GM12891 (cell line): ENCODE measurements at regions not wholly inside any gene's neighbourhood (a gene's known extent, or its start where the extent isn't known, plus 50 kb on each side); places are given as distances from the start of the nearest gene placed in this dataset.
"Not testable (repeated sequence)": the region's sequence is repeated elsewhere in the genome, so short reads cannot be mapped to it uniquely, and the experiment has no call there.

Experiments
- DNase-seq: peaks from one replicate; pipeline ENCODE4 v3.0.0; 2011; ENCODE audit warnings: low spot score; ENCODE audit not compliant: insufficient read length
- FAIRE-seq: peaks from 2 replicates; lab custom pipeline; 2011; peaks lifted over from hg19 to GRCh38; lab: Jason Lieb, UNC
- PAX5 ChIP-seq: IDR thresholded peaks from 2 replicates; pipeline ENCODE4 v1.6.1; 2011; ENCODE audit warnings: low read length, moderate library complexity, mild to moderate bottlenecking; ENCODE audit not compliant: insufficient read depth, severe bottlenecking
- POLR2A ChIP-seq: IDR thresholded peaks from 2 replicates; pipeline ENCODE4 v1.6.1; 2011; ENCODE audit warnings: low read depth, low read length, control low read depth
- POLR2AphosphoS5 ChIP-seq: IDR thresholded peaks from 2 replicates; pipeline ENCODE4 v1.6.1; 2011; ENCODE audit warnings: low read depth, low read length, control low read depth
- POU2F2 ChIP-seq: IDR thresholded peaks from 2 replicates; pipeline ENCODE4 v1.6.1; 2011; ENCODE audit warnings: low read depth, mild to moderate bottlenecking, control low read depth, low read length, moderate library complexity
- SPI1 ChIP-seq: IDR thresholded peaks from 2 replicates; pipeline ENCODE4 v1.6.1; 2011; ENCODE audit warnings: low read depth, low read length, control low read depth
- TAF1 ChIP-seq: IDR thresholded peaks from 2 replicates; pipeline ENCODE4 v1.6.1; 2011; ENCODE audit warnings: low read depth, low read length, control low read depth

DNA sequence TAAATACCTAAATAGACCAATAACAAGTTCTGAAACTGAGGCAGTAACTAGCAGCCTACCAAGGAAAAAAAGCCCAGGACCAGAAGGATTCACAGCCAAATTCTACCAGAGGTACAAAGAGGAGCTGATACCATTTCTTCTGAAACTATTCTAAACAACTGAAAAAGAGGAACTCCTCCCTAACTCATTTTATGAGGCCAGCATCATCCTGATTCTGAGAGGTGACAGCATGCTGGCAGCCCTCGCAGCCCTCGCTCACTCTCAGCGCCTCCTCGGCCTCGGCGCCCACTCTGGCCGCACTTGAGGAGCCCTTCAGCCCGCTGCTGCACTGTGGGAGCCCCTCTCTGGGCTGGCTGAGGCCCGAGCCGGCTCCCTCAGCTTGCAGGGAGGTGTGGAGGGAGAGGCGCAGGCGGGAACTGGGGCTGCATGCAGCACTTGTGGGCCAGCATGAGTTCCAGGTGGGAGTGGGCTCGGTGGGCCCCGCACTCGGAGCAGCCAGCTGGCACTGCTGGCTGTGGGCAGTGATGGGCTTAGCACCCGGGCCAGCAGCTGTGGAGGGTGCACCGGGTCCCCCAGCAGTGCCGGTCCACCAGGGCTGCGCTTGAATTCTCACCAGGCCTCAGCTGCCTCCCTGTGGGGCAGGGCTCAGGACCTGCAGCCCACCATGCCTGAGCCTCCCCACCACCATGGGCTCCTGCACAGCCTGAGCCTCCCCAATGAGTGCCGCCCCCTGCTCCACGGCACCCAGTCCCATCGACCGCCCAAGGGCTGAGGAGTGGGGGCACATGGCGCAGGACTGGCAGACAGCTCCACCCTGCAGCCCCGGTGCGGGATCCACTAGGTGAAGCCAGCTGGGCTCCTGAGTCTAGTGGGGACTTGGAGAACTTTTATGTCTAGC, 263.5 kb upstream of the CRIM1 start:
- FAIRE-seq, DNase-seq: not testable (repeated sequence)
- TF ChIP-seq SPI1 = peak; percentile 38

- TF ChIP-seq PAX5 (no peak), POU2F2 (no peak), SPI1 (no peak), TAF1 (no peak), POLR2AphosphoS5 (no peak), POLR2A (no peak)
- FAIRE-seq = no peak
- no peak for DNase-seq
These were observed 266.8 kb upstream of the CRIM1 start for GRCh38 chr2:36088716-36089328.

DNA sequence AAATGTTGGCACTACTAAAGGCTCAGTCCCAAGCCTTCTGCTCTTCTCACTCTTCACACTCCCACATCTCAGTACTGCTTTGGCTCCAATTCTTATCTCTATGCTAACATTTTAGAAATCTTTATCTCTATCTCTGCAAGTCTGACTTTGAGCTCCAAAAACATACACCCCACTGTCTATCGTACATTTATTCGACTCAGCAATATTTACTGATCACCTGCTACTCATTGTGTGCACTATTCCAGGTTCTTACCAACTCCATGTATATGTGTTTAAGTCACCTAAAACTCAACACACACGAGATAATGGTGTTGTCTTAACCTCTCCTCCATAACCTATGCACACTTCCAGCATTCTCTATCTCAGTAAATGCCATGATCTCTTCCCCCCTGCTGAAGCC, 268.2 kb upstream of the CRIM1 start:
- TF ChIP-seq SPI1 = no peak
- DNase-seq (no peak), FAIRE-seq (no peak)

- FAIRE-seq = no peak
- no peak for DNase-seq
These were observed 275.8 kb upstream of the CRIM1 start for GRCh38 chr2:36079793-36080192.

GRCh38 chr2:36074008-36074407, 281.6 kb upstream of the CRIM1 start:
- TF ChIP-seq PAX5 (no peak), SPI1 (no peak), TAF1 (no peak), POLR2AphosphoS5 (no peak), POU2F2 (no peak), POLR2A (no peak)
- FAIRE-seq = no peak
- DNase-seq = no peak

More at GRCh38 chr2:36079793-36080192, 275.8 kb upstream of the CRIM1 start:
- TF ChIP-seq POLR2AphosphoS5 (no peak), SPI1 (no peak), TAF1 (no peak), PAX5 (no peak), POLR2A (no peak), POU2F2 (no peak)

DNA sequence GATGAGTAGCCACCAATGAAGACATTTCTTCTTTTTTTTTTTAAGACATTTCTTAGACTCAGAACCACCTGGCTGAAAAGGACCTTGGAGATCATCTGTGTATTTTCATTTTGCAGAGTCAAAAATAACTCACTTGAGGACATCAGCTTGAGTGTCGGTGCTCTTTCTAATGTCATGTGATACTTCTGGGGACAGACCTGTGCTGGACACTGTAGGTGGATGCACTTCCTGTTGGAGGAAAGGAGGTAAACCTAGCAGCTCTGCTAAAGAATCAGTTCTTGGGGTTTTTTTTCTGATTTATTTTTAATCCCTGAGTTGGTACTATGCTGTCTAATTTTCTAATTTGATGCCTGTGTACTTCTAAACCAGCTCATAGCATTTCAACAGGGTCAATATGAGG, 283.9 kb upstream of the CRIM1 start:
- no peak for TF ChIP-seq POLR2AphosphoS5
- TF ChIP-seq TAF1 = no peak
- TF ChIP-seq PAX5 = no peak
- TF ChIP-seq SPI1 = no peak
- TF ChIP-seq POU2F2 = no peak
- no peak for TF ChIP-seq POLR2A
- FAIRE-seq (no peak), DNase-seq (no peak)

- FAIRE-seq = no peak
- no peak for DNase-seq
These were observed 286.5 kb upstream of the CRIM1 start for GRCh38 chr2:36069074-36069473.

DNA sequence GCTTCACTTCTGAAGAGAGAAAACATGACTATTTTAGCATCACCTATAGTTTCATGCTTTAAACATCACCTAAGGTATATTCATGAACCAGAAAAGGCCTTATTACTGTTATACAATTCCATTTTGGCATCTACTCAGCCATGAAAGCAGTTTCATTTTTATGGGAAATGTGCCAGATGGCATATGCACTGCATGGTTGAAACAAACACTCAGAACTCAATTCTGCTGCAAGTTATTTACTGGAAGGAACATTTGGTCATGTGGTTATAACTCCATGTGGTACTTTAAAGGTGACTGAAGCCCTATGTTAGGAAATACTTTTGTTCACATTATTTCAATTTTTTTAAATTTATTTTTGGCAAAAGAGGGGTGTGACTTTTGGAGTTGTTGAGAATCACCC, 287.5 kb upstream of the CRIM1 start:
- FAIRE-seq = no peak
- TF ChIP-seq TAF1 = no peak
- TF ChIP-seq SPI1 = no peak
- TF ChIP-seq PAX5 = no peak
- TF ChIP-seq POU2F2 = no peak
- TF ChIP-seq POLR2AphosphoS5 = no peak
- no peak for TF ChIP-seq POLR2A

More at GRCh38 chr2:36069074-36069473, 286.5 kb upstream of the CRIM1 start:
- TF ChIP-seq POU2F2 (no peak), POLR2A (no peak), POLR2AphosphoS5 (no peak), TAF1 (no peak), PAX5 (no peak), SPI1 (no peak)

GRCh38 chr2:36060133-36060532, 295.4 kb upstream of the CRIM1 start:
- DNase-seq (no peak), FAIRE-seq (peak; percentile 71)
- TF ChIP-seq SPI1 (no peak), TAF1 (no peak), POLR2A (no peak), POU2F2 (no peak), PAX5 (no peak), POLR2AphosphoS5 (no peak)

More for the DNA sequence above, 287.5 kb upstream of the CRIM1 start:
- no peak for DNase-seq

- peak; percentile 63 for FAIRE-seq
- no peak for DNase-seq
These were observed 295.9 kb upstream of the CRIM1 start for GRCh38 chr2:36059691-36060090.

More at GRCh38 chr2:36059691-36060090, 295.9 kb upstream of the CRIM1 start:
- TF ChIP-seq POLR2A (no peak), SPI1 (peak; percentile 99), POU2F2 (no peak), POLR2AphosphoS5 (no peak), PAX5 (no peak), TAF1 (no peak)
